ENCODE measurements at regions not wholly inside any gene's neighbourhood (a gene's known extent, or its start where the extent isn't known, plus 50 kb on each side); places are given as distances from the start of the nearest gene placed in this dataset.

DNA sequence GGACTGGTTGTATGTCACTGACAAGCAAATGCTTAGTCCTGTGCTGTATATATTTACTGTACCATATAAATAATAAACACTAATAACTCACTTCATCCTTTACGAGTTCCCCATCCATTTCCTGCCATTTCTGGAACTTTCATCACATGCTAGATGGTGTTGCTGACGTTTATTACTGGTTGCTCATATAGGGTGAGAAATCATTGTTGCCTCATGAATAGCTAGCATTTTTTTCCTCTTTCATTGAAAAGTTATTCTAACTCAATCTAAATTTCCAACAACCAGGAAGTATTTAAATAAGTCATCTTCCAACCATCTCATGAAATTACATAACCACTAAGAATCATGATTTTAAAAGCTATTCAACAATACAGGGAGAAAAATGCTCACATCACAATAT lies 88.6 kb upstream of the RCN1 start:
- DNase-seq (ENCODE audit: low read depth in 2 of 2) = peak in 1 of 2 experiments; percentile 7

DNA sequence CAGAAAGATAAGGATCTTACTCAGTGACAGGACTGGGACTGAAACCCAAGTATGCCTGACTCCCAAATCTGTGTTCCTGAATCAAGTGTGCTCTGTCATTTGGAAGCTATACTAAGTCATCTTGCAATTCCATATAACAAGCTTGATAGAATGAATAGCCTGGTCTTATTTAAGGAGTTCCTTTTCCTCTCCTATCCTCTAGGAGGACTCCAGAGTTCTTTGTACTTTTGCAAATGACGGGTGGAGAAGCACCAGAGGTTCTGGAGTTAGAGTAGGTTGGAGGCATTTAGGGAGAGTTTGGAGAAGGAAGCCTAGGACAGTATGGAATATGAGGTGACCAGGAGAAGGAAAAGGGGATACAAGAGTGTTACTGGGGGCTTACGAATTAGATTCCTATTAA lies 92.9 kb upstream of the RCN1 start:
- no peak for DNase-seq (ENCODE audit: low read depth in 2 of 2)

DNA sequence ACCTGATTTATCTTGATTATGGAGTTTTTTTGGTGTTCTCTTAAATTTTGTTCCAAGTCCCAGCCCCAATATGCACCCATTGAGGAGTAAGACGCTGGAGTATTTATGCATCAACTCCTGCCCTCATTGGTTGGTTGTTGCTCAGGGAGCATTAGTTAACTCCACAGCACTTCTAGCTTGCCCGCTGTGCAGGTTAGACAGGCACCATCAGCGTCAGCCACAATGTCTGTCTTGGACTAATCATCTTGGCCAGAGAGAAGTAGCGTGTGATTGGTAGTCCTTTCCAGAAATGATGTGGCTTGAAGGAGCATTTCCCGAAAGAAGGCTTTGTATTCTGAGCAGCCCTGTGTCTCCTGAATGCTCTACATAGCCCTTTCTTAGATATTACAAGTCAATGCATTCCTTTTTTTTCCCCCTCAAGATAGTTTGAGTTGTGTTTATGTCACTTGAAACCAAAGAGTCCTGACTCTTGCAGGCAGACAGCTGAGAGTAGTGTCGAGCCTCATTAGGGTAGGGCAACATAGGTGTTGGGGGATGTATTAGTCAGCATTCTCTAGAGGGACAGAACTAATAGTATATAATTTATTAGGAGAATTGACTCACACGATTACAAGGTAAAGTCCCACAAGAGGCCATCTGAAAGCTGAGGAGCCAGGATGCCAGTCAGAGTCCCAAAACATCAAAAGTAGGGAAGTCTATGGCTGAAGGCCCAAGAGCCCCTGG lies 94.6 kb upstream of the RCN1 start:
- DNase-seq (ENCODE audit: low read depth in 2 of 2) = no peak

- DNase-seq (ENCODE audit: low read depth in 2 of 2) = no peak
Measured at GRCh38 chr11:31995525-31996094, 95.3 kb upstream of the RCN1 start.

DNA sequence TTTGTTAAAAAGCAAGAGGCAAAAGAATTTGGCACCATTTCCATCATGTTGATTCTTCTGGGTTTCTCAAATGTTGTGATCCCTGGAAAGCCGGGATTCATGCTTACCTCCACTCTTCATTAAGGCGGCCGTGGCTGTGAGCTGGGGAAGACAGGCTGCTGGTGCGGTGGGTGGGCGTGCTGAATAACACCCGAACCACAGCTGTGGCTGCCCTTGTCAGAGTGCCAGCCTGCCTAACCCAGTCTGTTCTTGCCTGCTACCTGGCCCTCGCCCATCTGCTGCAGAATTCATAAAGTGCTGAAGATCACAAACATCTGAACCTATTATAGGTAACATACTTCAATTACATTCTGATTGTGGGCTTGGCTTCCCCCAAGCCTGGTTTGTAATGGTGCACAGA lies 95.8 kb upstream of the RCN1 start:
- DNase-seq (ENCODE audit: low read depth in 2 of 2) = no peak

DNA sequence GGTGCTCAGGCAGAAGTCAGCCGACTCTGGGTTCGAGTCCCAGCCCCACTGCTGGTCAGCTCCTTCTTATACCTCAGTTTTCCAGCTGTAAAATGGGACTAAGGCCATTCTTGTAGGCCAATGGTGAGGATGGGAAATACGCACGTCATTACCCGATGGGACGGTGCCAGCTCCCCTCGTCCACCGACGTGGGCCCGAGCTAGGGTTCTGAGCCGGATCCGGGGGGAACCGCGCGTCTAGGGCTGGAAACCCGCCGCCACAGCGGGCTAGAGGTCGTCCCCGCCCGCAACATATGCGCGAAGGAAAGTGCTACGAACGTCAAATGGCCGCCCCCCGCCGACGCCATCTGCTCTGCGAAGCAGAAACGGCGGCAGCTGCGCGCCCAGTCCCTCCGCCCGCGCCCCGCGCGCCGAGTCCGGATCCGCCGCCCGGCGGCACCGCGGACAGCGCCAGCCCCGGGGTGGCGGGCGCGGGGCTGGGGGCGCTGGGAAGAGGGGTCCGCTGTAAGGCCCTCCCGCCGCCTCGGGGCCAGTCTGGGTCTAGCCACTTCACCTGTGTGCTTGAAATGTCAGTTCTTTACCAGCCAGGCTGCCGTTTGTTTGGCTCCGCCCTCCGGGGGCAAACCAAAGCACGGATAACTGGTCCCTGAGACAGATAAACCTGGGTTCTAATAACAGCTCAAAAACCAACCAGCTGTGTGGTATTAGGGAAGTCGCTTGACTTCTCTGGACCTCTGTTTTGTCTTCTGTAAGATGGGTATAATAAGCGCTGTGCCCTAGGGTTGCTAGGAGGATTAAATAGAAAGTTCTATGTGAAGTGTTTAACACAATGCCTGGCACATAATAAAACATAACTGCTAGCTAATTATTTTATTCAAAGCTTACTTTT lies 103.5 kb upstream of the RCN1 start:
- no peak for DNase-seq (ENCODE audit: low read depth in 2 of 2)

- no peak for DNase-seq (ENCODE audit: low read depth in 2 of 2)
Measured at GRCh38 chr11:31986201-31986889, 104.5 kb upstream of the RCN1 start.

GRCh38 chr11:31981457-31981856 lies 109.4 kb upstream of the RCN1 start:
- no peak for DNase-seq (ENCODE audit: low read depth in 2 of 2)

GRCh38 chr11:31977343-31977742 lies 113.5 kb upstream of the RCN1 start:
- DNase-seq (ENCODE audit: low read depth in 2 of 2) = no peak

GRCh38 chr11:31974366-31975136 lies 116.3 kb upstream of the RCN1 start:
- DNase-seq (ENCODE audit: low read depth in 2 of 2) = peak; percentile 28 to 40

GRCh38 chr11:31973172-31973571 lies 117.7 kb upstream of the RCN1 start:
- no peak for DNase-seq (ENCODE audit: low read depth in 2 of 2)

DNA sequence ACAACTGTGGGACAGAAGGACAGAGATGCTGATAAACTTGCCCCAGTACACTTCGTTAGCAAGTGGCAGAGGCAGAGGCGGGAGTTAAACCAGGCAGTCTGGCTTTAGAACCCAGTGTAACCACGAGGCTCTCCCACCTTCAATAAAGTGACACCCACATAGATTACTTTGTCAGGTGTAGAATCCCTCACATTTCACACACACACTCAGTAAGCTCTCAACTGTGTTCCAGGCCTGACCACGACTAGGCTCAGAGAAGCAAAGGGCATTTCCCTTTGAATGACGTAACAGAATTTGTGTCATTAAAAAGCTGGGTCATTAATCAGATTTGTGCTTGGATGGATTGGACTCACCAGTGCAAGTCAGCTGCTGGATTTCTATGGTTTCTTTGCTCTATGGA lies 118.3 kb upstream of the RCN1 start:
- no peak for DNase-seq (ENCODE audit: low read depth in 2 of 2)

DNA sequence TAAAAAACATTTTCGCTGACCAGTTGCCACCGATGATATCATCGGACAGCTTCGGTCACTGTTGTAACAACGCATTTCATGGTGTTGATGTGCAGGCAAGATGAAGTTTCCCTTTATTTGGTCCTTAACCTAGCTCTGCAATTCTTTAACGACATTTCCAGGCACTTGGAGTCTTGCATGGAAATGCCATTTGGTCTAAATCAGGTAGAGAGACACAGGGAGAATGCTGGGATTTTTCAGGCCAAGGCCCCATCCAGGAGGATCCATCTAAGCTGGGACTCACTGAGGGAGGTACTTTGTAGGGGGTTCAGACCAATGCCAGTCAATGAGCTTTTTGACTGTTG lies 121.5 kb upstream of the RCN1 start:
- DNase-seq (ENCODE audit: low read depth in 2 of 2) = no peak

DNA sequence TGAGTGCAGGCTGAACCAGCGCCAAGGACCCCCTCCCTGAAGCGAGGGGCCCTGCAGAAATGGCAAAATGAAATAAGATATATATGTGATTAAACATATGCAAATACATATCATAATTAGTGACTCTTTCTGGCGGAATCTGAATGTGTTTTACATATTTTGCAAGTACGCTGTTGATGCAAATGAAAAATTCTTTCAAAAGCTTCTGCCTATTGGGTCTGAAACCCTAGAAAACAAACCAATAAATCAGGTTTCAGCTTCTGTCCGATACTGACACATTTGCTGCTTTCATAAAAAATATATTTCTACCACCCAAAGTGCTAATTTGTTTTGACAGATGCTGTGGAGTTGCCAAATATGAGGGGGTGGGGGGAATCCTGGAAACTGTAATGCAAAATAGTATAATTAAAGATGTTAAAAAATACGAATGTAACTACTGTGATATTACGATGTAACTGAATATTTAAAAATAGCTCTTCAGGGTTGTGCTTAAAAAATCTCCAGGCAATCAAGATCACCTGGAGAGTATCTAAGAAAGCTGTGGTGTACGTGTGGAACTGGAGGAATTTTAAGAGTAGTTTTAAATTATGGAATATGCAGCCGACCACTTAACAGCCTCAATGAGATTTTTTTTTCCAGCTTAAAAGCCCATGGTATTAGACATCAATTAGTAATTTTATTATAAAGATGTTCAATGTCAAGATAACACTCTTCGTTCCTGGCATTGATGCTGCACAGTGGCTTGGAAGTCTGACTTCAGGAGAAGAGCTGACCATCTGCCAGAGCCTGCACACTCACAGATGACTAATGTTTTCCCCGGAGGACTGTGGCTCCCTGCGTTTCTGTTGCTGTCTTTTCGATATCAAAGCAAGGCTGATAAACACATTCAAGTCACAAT lies 122.2 kb upstream of the RCN1 start:
- peak; percentile 18 to 21 for DNase-seq (ENCODE audit: low read depth in 2 of 2)

DNA sequence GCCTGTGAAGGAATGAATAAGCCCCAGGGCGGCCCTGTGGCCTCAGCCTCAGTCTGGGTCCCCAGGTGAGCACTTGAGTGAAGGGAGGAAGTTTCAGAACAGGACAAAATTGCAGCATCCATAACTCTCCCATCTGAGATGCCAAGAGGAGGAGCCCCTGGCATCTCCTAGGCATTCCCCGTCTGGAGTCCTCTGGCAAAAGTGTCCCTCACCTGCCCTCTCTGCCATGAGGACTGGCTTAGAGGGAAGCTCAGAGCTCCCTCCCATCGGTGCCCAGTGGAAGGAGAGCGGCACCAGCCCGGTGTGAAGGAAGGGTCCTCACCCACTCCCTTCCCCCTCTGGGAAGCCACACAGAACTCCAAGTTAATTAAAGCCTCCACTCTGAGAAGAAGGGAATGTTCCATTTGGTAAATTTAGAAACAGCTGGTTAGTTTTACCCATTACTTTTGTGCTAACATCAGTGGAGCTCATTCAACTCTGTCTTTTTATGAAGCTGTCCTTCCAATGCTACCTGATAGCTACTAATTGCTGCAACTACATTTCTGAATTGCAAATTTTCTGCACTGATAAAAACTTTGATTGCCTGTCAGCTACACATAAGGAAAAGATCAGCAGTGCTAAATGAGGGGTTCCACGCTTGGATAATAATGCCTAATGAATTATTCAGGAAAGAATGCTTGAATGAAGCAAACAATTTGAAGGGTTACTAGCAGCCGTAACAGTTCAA lies 123.3 kb upstream of the RCN1 start:
- no peak for DNase-seq (ENCODE audit: low read depth in 2 of 2)

DNA sequence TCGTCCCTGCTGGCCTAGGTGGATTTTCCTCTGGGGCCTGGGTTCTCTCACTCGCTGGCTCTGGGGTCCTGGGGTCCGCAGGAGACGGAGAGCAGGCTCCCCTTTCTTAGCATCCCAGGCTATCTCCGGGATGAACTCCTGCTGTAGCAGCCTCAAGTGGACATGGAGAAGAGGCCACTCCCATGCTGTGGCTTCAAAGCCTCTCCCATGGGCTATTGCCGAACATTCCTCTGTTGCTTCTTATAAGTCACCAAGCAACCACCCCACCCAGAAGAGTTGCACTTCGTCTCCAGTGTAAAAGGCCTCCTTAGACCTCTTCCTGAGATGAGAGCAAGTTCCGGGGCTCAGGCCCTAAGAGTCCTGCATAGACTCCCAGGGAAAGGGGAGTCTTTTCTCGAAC lies 124.0 kb upstream of the RCN1 start:
- no peak for DNase-seq (ENCODE audit: low read depth in 2 of 2)

DNA sequence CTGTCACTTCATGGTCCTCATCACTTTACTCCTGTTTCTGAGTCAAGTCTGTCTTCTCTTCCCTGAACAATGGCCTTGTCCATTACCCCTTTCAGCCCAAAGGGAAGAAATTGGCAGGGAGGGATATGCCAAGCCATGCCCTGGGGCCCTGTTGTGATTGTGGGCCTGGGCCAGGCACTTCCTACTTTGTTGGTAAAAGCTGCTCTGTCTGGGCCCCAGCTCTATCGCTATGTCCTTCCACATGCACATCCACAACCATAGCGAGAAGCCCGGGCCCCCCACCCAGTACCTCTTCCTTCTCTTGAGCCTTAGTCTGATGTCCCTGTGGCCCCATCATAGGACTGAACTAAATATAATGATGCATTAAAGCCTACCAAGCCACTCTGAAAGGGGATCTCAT lies 126.7 kb upstream of the RCN1 start:
- no peak for DNase-seq (ENCODE audit: low read depth in 2 of 2)

DNA sequence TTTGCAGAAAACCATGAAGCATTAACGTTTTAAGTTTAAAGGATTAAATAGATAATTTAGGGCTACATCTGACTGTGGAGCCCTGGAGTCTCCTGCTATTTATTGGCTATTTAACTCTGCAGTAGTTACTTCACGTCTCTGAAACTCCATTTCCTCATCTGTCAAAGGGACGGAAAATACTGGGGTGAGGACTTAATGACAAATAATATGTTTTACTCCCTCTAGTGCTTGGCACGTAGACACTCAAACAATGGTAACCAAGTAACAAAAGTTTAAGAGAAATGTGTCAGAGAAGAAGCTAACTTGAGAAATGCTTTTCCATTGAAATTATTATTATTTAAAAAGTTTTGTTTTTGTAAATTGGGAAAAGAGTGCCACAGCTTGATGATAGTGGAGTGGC lies 130.7 kb upstream of the RCN1 start:
- DNase-seq (ENCODE audit: low read depth in 2 of 2) = no peak

DNA sequence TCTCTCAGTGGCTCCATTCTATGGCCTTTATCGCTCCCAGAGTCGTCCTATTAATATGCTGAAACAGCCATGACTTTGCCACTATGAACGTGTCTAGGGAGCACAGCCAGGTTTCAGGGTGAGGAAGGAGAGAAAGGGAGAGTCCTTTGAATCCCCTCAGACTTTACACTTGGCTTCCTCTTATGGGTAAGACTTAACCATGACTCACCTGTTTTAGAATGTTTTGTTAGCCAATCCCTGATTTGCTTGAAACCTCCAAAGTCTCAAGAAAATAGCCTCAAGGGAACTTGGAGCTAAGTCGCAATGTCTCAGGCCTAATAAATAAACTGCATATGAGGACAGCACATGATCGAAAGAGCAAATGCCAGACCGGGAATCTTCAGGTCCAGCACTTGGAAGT lies 131.2 kb upstream of the RCN1 start:
- DNase-seq (ENCODE audit: low read depth in 2 of 2) = peak in 1 of 2 experiments; percentile 4

All from fibroblast of skin of left quadriceps (primary cell).